HCT116 (cell line): ENCODE measurements at regions not wholly inside any gene's neighbourhood (a gene's known extent, or its start where the extent isn't known, plus 50 kb on each side); places are given as distances from the start of the nearest gene placed in this dataset.

Experiments used
- CTCF ChIP-seq, 3 experiments: fragments of 200-600 bp in 1 of 3; sonication (generic) in 1 of 3; IDR thresholded peaks in 2 of 3; conservative IDR thresholded peaks in 1 of 3; 2 replicates each; pipeline ENCODE4 v1.5.1; 2012 to 2017; ENCODE audit warnings: low read depth in 2 of 3, low read length in 2 of 3, antibody characterized with exemption in 1 of 3, borderline replicate concordance in 1 of 3, control low read depth in 1 of 3, mild to moderate bottlenecking in 1 of 3, mixed read lengths in 1 of 3, mixed run types in 1 of 3, moderate library complexity in 1 of 3; ENCODE audit not compliant: insufficient read depth in 1 of 3
- EZH2 ChIP-seq: fragments of 200-600 bp; sonication (generic); IDR thresholded peaks from 2 replicates; pipeline ENCODE4 v1.6.1; 2017; ENCODE audit warnings: antibody characterized with exemption, mixed run types
- EZH2phosphoT487 ChIP-seq: fragments of 200-600 bp; IDR thresholded peaks from 2 replicates; pipeline ENCODE4 v1.6.1; 2018; ENCODE audit warnings: antibody characterized with exemption, borderline replicate concordance
- FOSL1 ChIP-seq: IDR thresholded peaks from 2 replicates; pipeline ENCODE4 v1.6.1; 2012; ENCODE audit warnings: low read depth
- MAX ChIP-seq: IDR thresholded peaks from 2 replicates; pipeline ENCODE4 v1.6.1; 2012
- POLR2A ChIP-seq: IDR thresholded peaks from 2 replicates; pipeline ENCODE4 v1.7.0; 2011; ENCODE audit warnings: borderline replicate concordance; ENCODE audit not compliant: insufficient read depth, insufficient read length; ENCODE audit errors: extremely low read depth
- POLR2AphosphoS5 ChIP-seq: IDR thresholded peaks from 2 replicates; pipeline ENCODE4 v1.6.1; 2011; ENCODE audit warnings: mild to moderate bottlenecking, low read depth, low read length, moderate library complexity
- SIN3A ChIP-seq: IDR thresholded peaks from 2 replicates; pipeline ENCODE4 v1.6.1; 2012; ENCODE audit warnings: low read depth
- TCF7L2 ChIP-seq: IDR thresholded peaks from 2 replicates; pipeline ENCODE4 v1.7.0; 2011; ENCODE audit warnings: borderline replicate concordance, inconsistent platforms; ENCODE audit not compliant: insufficient read depth, insufficient read length; ENCODE audit errors: extremely low read depth

GRCh38 chr9:99385814-99386279 lies 163.8 kb downstream of the SEC61B start:
- TF ChIP-seq EZH2 (no peak), EZH2phosphoT487 (no peak), SIN3A (no peak), FOSL1 (peak; percentile 44), CTCF (IDR thresholded peaks at IDR 0.05 in 2 of 3, conservative IDR thresholded peaks at IDR 0.05 in 1 of 3; ENCODE audit: borderline replicate concordance in 1 of 3, insufficient read depth in 1 of 3, low read depth in 2 of 3, low read length in 2 of 3) (no peak), TCF7L2 (peak; percentile 15), POLR2A (no peak), POLR2AphosphoS5 (no peak), MAX (no peak)
